ENCODE measurements at regions not wholly inside any gene's neighbourhood (a gene's known extent, or its start where the extent isn't known, plus 50 kb on each side); places are given as distances from the start of the nearest gene placed in this dataset.

- TF ChIP-seq CTCF (IDR thresholded peaks at IDR 0.05; ENCODE audit: insufficient read depth, low read length) (no peak), POLR2AphosphoS5 (IDR thresholded peaks at IDR 0.05; ENCODE audit: low read depth) (no peak)
Measured at GRCh38 chr7:25964483-25964991, 187.5 kb upstream of the NFE2L3 start.

Measured in HL-60 (cell line).